ENCODE measurements at regions not wholly inside any gene's neighbourhood (a gene's known extent, or its start where the extent isn't known, plus 50 kb on each side); places are given as distances from the start of the nearest gene placed in this dataset.

- TF ChIP-seq CTCF (IDR thresholded peaks at IDR 0.05; ENCODE audit: control extremely low read depth in 1 of 3, insufficient read depth in 1 of 3, low read depth in 1 of 3, low read length in 3 of 3), result no peak
- no peak for TF ChIP-seq SIN3A (conservative IDR thresholded peaks at IDR 0.05 in 1 of 2, IDR thresholded peaks at IDR 0.05 in 1 of 2; ENCODE audit: low read depth in 1 of 2, low read length in 2 of 2)
- no peak for TF ChIP-seq RNF2 (IDR thresholded peaks at IDR 0.05; ENCODE audit: borderline replicate concordance, low read depth, low read length, missing control alignments, poor library complexity, severe bottlenecking)
- no peak for TF ChIP-seq CREB1 (IDR thresholded peaks at IDR 0.05)
- no peak for TF ChIP-seq EZH2 (IDR thresholded peaks at IDR 0.05; ENCODE audit: low read depth, low read length, severe bottlenecking)
- no peak for TF ChIP-seq RAD21 (IDR thresholded peaks at IDR 0.05 in 1 of 2, conservative IDR thresholded peaks at IDR 0.05 in 1 of 2; ENCODE audit: low read depth in 2 of 2, low read length in 2 of 2)
- no peak for TF ChIP-seq SAP30 (IDR thresholded peaks at IDR 0.05; ENCODE audit: insufficient read depth, insufficient replicate concordance, low read length)
- TF ChIP-seq EP300 (IDR thresholded peaks at IDR 0.05; ENCODE audit: borderline replicate concordance in 1 of 2, low read depth in 2 of 2, low read length in 2 of 2), result no peak
- TF ChIP-seq FOSL1 (IDR thresholded peaks at IDR 0.05; ENCODE audit: insufficient read depth, low read depth, low read length), result no peak
- TF ChIP-seq SP1 (IDR thresholded peaks at IDR 0.05; ENCODE audit: low read depth, low read length), result no peak
These were observed 1003.3 kb upstream of the SORCS1 start for GRCh38 chr10:108167766-108168165.
